A549 (cell line): ENCODE measurements at regions not wholly inside any gene's neighbourhood (a gene's known extent, or its start where the extent isn't known, plus 50 kb on each side); places are given as distances from the start of the nearest gene placed in this dataset.
"Not testable (repeated sequence)": the region's sequence is repeated elsewhere in the genome, so short reads cannot be mapped to it uniquely, and the experiment has no call there.

Experiments used
- ATAC-seq, 2 experiments: fragments of 200-7000 bp in 1 of 2; fragments of >200 bp in 1 of 2; cut with Nextera tagmentation in 1 of 2; cut with Tn5 transposase in 1 of 2; 3 replicates each; pipeline versions ENCODE4 v1.8.0 to v1.9.1; 2018 to 2020; ENCODE audit warnings: mild to moderate bottlenecking in 1 of 2, moderate library complexity in 1 of 2
- CTCF ChIA-PET: fragments of 300-600 bp; sonication (Branson Sonifier 250); formaldehyde crosslinking; extraction: SDS; loops from one replicate; lab custom pipeline; 2021; ENCODE audit warnings: antibody characterized with exemption, inconsistent platforms; lab: Yijun Ruan, JAX
- POLR2A ChIA-PET: fragments of 350-600 bp; formaldehyde crosslinking; extraction: SDS; loops from one replicate; lab custom pipeline; 2021; ENCODE audit warnings: antibody characterized with exemption, inconsistent platforms; lab: Yijun Ruan, JAX
- DNase-seq, 2 experiments: peaks; one replicate each; pipeline versions ENCODE4 v3.0.0 to v3.0.0-alpha.2; 2011 to 2016; ENCODE audit warnings: low read depth in 1 of 2, low spot score in 1 of 2
- FAIRE-seq: peaks from 2 replicates; lab custom pipeline; 2011; peaks lifted over from hg19 to GRCh38; lab: Jason Lieb, UNC
- H3K27ac ChIP-seq, 2 experiments: fragments of >200 bp; sonication (Bioruptor Twin); formaldehyde crosslinking; 3 replicates each; pipeline ENCODE4 v1.5.1; 2016 to 2017
- H3K4me1 ChIP-seq: fragments of >200 bp; sonication (Bioruptor Twin); formaldehyde crosslinking; 3 replicates; pipeline ENCODE4 v1.6.1; 2016
- H3K4me2 ChIP-seq: fragments of >200 bp; sonication (Bioruptor Twin); formaldehyde crosslinking; 3 replicates; pipeline ENCODE4 v1.6.1; 2016
- H3K4me3 ChIP-seq: fragments of >200 bp; sonication (Bioruptor Twin); formaldehyde crosslinking; 3 replicates; pipeline ENCODE4 v1.5.1; 2016
- H3K9me3 ChIP-seq: fragments of >200 bp; sonication (Bioruptor Twin); formaldehyde crosslinking; 3 replicates; pipeline ENCODE4 v1.6.1; 2016
- ATOH8 ChIP-seq: fragments of 250-450 bp; sonication (Bioruptor Pico); IDR thresholded peaks from 2 replicates; pipeline ENCODE4 v1.5.0; 2020; ENCODE audit warnings: low read depth, mild to moderate bottlenecking, moderate library complexity
- BCL3 ChIP-seq: fragments of >200 bp; sonication (Bioruptor Twin); formaldehyde crosslinking; IDR thresholded peaks from 3 replicates; pipeline ENCODE4 v1.6.1; 2016
- BHLHE40 ChIP-seq: IDR thresholded peaks from 2 replicates; pipeline ENCODE4 v1.6.1; 2012; ENCODE audit warnings: low read depth, low read length, inconsistent platforms
- CHD4 ChIP-seq: fragments of 200-600 bp; sonication (generic); IDR thresholded peaks from 2 replicates; pipeline ENCODE4 v1.6.1; 2016; ENCODE audit warnings: antibody characterized with exemption, mild to moderate bottlenecking, borderline replicate concordance
- FOSB ChIP-seq: fragments of 250-450 bp; sonication (Bioruptor Pico); IDR thresholded peaks from 2 replicates; pipeline ENCODE4 v1.5.0; 2020; ENCODE audit warnings: mild to moderate bottlenecking, moderate library complexity
- FOXS1 ChIP-seq: fragments of 250-450 bp; sonication (Bioruptor Pico); IDR thresholded peaks from 2 replicates; pipeline ENCODE4 v1.5.0; 2020; ENCODE audit warnings: mild to moderate bottlenecking, moderate library complexity
- GATA3 ChIP-seq: IDR thresholded peaks from 2 replicates; pipeline ENCODE4 v1.6.1; 2012; ENCODE audit warnings: borderline replicate concordance
- HDAC2 ChIP-seq: fragments of 200-600 bp; sonication (generic); IDR thresholded peaks from 2 replicates; pipeline ENCODE4 v1.6.1; 2016
- HES2 ChIP-seq: fragments of >200 bp; sonication (Bioruptor Twin); formaldehyde crosslinking; IDR thresholded peaks from 2 replicates; pipeline ENCODE4 v1.6.1; 2016
- HEYL ChIP-seq: fragments of 250-450 bp; sonication (Bioruptor Pico); IDR thresholded peaks from 2 replicates; pipeline ENCODE4 v1.8.0; 2021; ENCODE audit warnings: mild to moderate bottlenecking, moderate library complexity
- HMGXB4 ChIP-seq: fragments of 250-450 bp; sonication (Bioruptor Pico); IDR thresholded peaks from 2 replicates; pipeline ENCODE4 v1.5.0; 2021; ENCODE audit warnings: mild to moderate bottlenecking, moderate library complexity, borderline replicate concordance
- HOXA7 ChIP-seq: fragments of 250-450 bp; sonication (Bioruptor Pico); IDR thresholded peaks from 2 replicates; pipeline ENCODE4 v1.5.0; 2020; ENCODE audit warnings: mild to moderate bottlenecking, moderate library complexity
- HOXB13 ChIP-seq: fragments of 250-450 bp; sonication (Bioruptor Pico); IDR thresholded peaks from 2 replicates; pipeline ENCODE4 v1.5.0; 2020; ENCODE audit warnings: low read depth, mild to moderate bottlenecking, moderate library complexity
- HOXB5 ChIP-seq: fragments of 250-450 bp; sonication (Bioruptor Pico); IDR thresholded peaks from 2 replicates; pipeline ENCODE4 v1.5.0; 2020; ENCODE audit warnings: mild to moderate bottlenecking, moderate library complexity
- JUN ChIP-seq, 2 experiments: fragments of >200 bp; sonication (Bioruptor Twin); formaldehyde crosslinking; IDR thresholded peaks; 2 replicates in 1 of 2; 3 replicates in 1 of 2; pipeline ENCODE4 v1.6.1; 2016 to 2017
- MAFK ChIP-seq: fragments of 450-650 bp; IDR thresholded peaks from 2 replicates; pipeline ENCODE4 v1.6.1; 2014; ENCODE audit not compliant: partially characterized antibody
- MAZ ChIP-seq: fragments of 150-350 bp; IDR thresholded peaks from 2 replicates; pipeline ENCODE4 v1.6.1; 2014; ENCODE audit warnings: antibody characterized with exemption, low read depth, low read length, borderline replicate concordance
- NFE2L2 ChIP-seq: fragments of 150-350 bp; conservative IDR thresholded peaks from 2 replicates; pipeline ENCODE4 v1.6.1; 2014; ENCODE audit warnings: low read length
- NR3C1 ChIP-seq: fragments of >200 bp; sonication (Bioruptor Twin); formaldehyde crosslinking; IDR thresholded peaks from 3 replicates; pipeline ENCODE4 v1.6.1; 2017
- RARB ChIP-seq: fragments of 250-450 bp; sonication (Bioruptor Pico); IDR thresholded peaks from 2 replicates; pipeline ENCODE4 v1.8.0; 2021; ENCODE audit warnings: mild to moderate bottlenecking, moderate library complexity
- USF2 ChIP-seq: fragments of 450-650 bp; IDR thresholded peaks from 2 replicates; pipeline ENCODE4 v1.6.1; 2014; ENCODE audit warnings: antibody characterized with exemption
- ZFP36 ChIP-seq: fragments of 450-650 bp; IDR thresholded peaks from 2 replicates; pipeline ENCODE4 v1.6.1; 2014; ENCODE audit warnings: borderline replicate concordance; ENCODE audit not compliant: partially characterized antibody
- ZNF302 ChIP-seq: fragments of 250-450 bp; sonication (Bioruptor Pico); IDR thresholded peaks from 2 replicates; pipeline ENCODE4 v1.9.0; 2021; ENCODE audit warnings: inconsistent platforms, mild to moderate bottlenecking, moderate library complexity
- WGBS: methylation state at CpG from one replicate; pipeline ENCODE4 v1.1.6; 2017; ENCODE audit errors: missing lambda C conversion rate; 5-methylcytosine and 5-hydroxymethylcytosine counted together

GRCh38 chr5:89317838-89318237 is 434.9 kb upstream of the MEF2C start:
- H3K9me3 ChIP-seq, ATAC-seq, H3K4me2 ChIP-seq, H3K27ac ChIP-seq, POLR2A ChIA-PET, DNase-seq, H3K4me3 ChIP-seq, CTCF ChIA-PET, H3K4me1 ChIP-seq, FAIRE-seq: not testable (repeated sequence)
- WGBS: 32% methylated on average over 20 of the region's 20 CpGs

GRCh38 chr5:89315286-89316100 is 432.5 kb upstream of the MEF2C start:
- 17% methylated on average over 12 of the region's 12 CpGs for WGBS
- TF ChIP-seq HOXB13: no peak
- TF ChIP-seq ZFP36: no peak
- TF ChIP-seq FOSB (CRISPR knock-in tag): no peak
- TF ChIP-seq MAZ: no peak
- no peak for TF ChIP-seq BCL3
- no peak for TF ChIP-seq FOXS1 (CRISPR knock-in tag)
- TF ChIP-seq BHLHE40: no peak
- TF ChIP-seq RARB (CRISPR knock-in tag): no peak
- TF ChIP-seq CHD4: no peak
- TF ChIP-seq HOXA7 (CRISPR knock-in tag): no peak
- TF ChIP-seq NFE2L2: no peak
- TF ChIP-seq GATA3: no peak
- no peak for TF ChIP-seq JUN (IDR thresholded peaks at IDR 0.05)
- TF ChIP-seq HMGXB4 (CRISPR knock-in tag): no peak
- TF ChIP-seq USF2: no peak
- no peak for TF ChIP-seq ZNF302 (CRISPR knock-in tag)
- TF ChIP-seq MAFK: no peak
- no peaks in the 10 kb centered on the region for H3K9me3 ChIP-seq
- CTCF ChIA-PET: no interaction called here
- DNase-seq: no peak
- FAIRE-seq: no peak
- no peak overlapping the region for H3K4me2 ChIP-seq
- H3K4me1 ChIP-seq: no peaks in the 10 kb centered on the region
- no peak overlapping the region for H3K4me3 ChIP-seq
- POLR2A ChIA-PET: no interaction called here
- no peak for ATAC-seq
- no peak overlapping the region for H3K27ac ChIP-seq

GRCh38 chr5:89313804-89314588 is 431.0 kb upstream of the MEF2C start:
- POLR2A ChIA-PET: no interaction called here
- Histone ChIP-seq H3K4me1 (no peaks in the 10 kb centered on the region), H3K4me3 (no peak overlapping the region), H3K27ac (no peak overlapping the region), H3K9me3 (no peaks in the 10 kb centered on the region), H3K4me2 (no peak overlapping the region)
- 0% methylated on average over 3 of the region's 3 CpGs for WGBS
- CTCF ChIA-PET: no interaction called here
- no peak for TF ChIP-seq HOXB5
- no peak for TF ChIP-seq HES2
- no peak for TF ChIP-seq HEYL (CRISPR knock-in tag)
- no peak for TF ChIP-seq FOSB (CRISPR knock-in tag)
- no peak for TF ChIP-seq HDAC2
- TF ChIP-seq ATOH8 (CRISPR knock-in tag): no peak
- TF ChIP-seq NFE2L2: no peak
- no peak for TF ChIP-seq NR3C1
- no peak for TF ChIP-seq RARB (CRISPR knock-in tag)
- ATAC-seq (no peak), FAIRE-seq (no peak), DNase-seq (no peak)
